Prostate gland (tissue), 2 donors: ENCODE measurements at regions not wholly inside any gene's neighbourhood (a gene's known extent, or its start where the extent isn't known, plus 50 kb on each side); places are given as distances from the start of the nearest gene placed in this dataset.

ENCODE experiments used
- DNase-seq: peaks from one replicate; pipeline ENCODE4 v3.0.0-alpha.2; 2019; ENCODE audit warnings: low spot score
- H3K27ac ChIP-seq, 2 donors: fragments of 200-600 bp; sonication (generic); 2 replicates each; pipeline ENCODE4 v1.5.1; 2017 to 2019
- H3K27me3 ChIP-seq: fragments of 200-600 bp; sonication (generic); replicated peaks from 2 replicates; pipeline ENCODE4 v1.5.1; 2019; ENCODE audit not compliant: insufficient read depth
- H3K36me3 ChIP-seq, 2 donors: fragments of 200-600 bp; sonication (generic); 1 replicate in 1 of 2; 2 replicates in 1 of 2; pipeline versions ENCODE4 v1.5.1 to v1.8.1; 2017 to 2019
- H3K4me1 ChIP-seq: fragments of 200-600 bp; sonication (generic); replicated peaks from 2 replicates; pipeline ENCODE4 v1.5.1; 2019
- H3K4me3 ChIP-seq, 2 donors: fragments of 200-600 bp; sonication (generic); 2 replicates each; pipeline ENCODE4 v1.5.1; 2017 to 2019
- H3K9me3 ChIP-seq: fragments of 200-600 bp; sonication (generic); 2 replicates; pipeline ENCODE4 v1.5.1; 2017
- POLR2A ChIP-seq: fragments of 450-650 bp; IDR thresholded peaks from one replicate; pipeline ENCODE4 v1.6.1; 2016; ENCODE audit warnings: antibody characterized with exemption, mild to moderate bottlenecking
- POLR2AphosphoS5 ChIP-seq: sonication (generic); formaldehyde crosslinking; IDR thresholded peaks from one replicate; pipeline ENCODE4 v1.6.1; 2017; ENCODE audit warnings: antibody characterized with exemption
- WGBS: methylation state at CpG from one replicate; pipeline ENCODE4 v1.1.5; 2018; 5-methylcytosine and 5-hydroxymethylcytosine counted together
- intact Hi-C: fragments of 100-400 bp; cut with DNase I; formaldehyde crosslinking; loops from one replicate; pipeline ENCODE4 v1.14.2; 2022
- TF ChIP-seq, protein P1 (sequence below), 4 experiments: fragments of 200-600 bp in 2 of 4; fragments of 450-650 bp in 2 of 4; sonication (generic) in 2 of 4; IDR thresholded peaks; 1 replicate in 3 of 4; 2 replicates in 1 of 4; pipeline ENCODE4 v1.5.1; 2016 to 2019; ENCODE audit warnings: antibody characterized with exemption in 4 of 4, mild to moderate bottlenecking in 2 of 4, moderate library complexity in 2 of 4

GRCh38 chr10:36042135-36042534 lies 400.0 kb upstream of the FZD8 start:
- 74% methylated on average over 2 of the region's 2 CpGs for WGBS
- H3K27me3 ChIP-seq, result no peaks in the 10 kb centered on the region
- no peak overlapping the region for H3K4me3 ChIP-seq
- no peaks in the 10 kb centered on the region for H3K4me1 ChIP-seq
- no peak for DNase-seq
- H3K9me3 ChIP-seq, result no peaks in the 10 kb centered on the region
- no peaks in the 10 kb centered on the region for H3K36me3 ChIP-seq
- H3K27ac ChIP-seq, result no peak overlapping the region
- intact Hi-C loops, result no loop called here
- TF ChIP-seq POLR2A (no peak), POLR2AphosphoS5 (no peak)
- TF ChIP-seq, protein P1, sequence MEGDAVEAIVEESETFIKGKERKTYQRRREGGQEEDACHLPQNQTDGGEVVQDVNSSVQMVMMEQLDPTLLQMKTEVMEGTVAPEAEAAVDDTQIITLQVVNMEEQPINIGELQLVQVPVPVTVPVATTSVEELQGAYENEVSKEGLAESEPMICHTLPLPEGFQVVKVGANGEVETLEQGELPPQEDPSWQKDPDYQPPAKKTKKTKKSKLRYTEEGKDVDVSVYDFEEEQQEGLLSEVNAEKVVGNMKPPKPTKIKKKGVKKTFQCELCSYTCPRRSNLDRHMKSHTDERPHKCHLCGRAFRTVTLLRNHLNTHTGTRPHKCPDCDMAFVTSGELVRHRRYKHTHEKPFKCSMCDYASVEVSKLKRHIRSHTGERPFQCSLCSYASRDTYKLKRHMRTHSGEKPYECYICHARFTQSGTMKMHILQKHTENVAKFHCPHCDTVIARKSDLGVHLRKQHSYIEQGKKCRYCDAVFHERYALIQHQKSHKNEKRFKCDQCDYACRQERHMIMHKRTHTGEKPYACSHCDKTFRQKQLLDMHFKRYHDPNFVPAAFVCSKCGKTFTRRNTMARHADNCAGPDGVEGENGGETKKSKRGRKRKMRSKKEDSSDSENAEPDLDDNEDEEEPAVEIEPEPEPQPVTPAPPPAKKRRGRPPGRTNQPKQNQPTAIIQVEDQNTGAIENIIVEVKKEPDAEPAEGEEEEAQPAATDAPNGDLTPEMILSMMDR (IDR thresholded peaks at IDR 0.05), result no peak

GRCh38 chr10:36038316-36038955 lies 396.3 kb upstream of the FZD8 start:
- Histone ChIP-seq H3K27ac (no peak overlapping the region), H3K9me3 (no peaks in the 10 kb centered on the region), H3K4me1 (no peaks in the 10 kb centered on the region), H3K27me3 (no peaks in the 10 kb centered on the region), H3K36me3 (no peaks in the 10 kb centered on the region), H3K4me3 (no peak overlapping the region)
- no peak for DNase-seq
- whole genome bisulfite sequencing, result 82% methylated on average over 3 of the region's 3 CpGs
- TF ChIP-seq, protein P1 (IDR thresholded peaks at IDR 0.05), result no peak
- no peak for TF ChIP-seq POLR2AphosphoS5
- no peak for TF ChIP-seq POLR2A
- intact Hi-C loops, result no loop called here

GRCh38 chr10:36036137-36036536 lies 394.0 kb upstream of the FZD8 start:
- H3K27me3 ChIP-seq, result no peaks in the 10 kb centered on the region
- DNase-seq, result no peak
- no peak overlapping the region for H3K4me3 ChIP-seq
- intact Hi-C loops, result no loop called here
- TF ChIP-seq, protein P1 (IDR thresholded peaks at IDR 0.05), result no peak
- no peak for TF ChIP-seq POLR2AphosphoS5
- TF ChIP-seq POLR2A, result no peak
- no peaks in the 10 kb centered on the region for H3K36me3 ChIP-seq
- 88% methylated on average over 5 of the region's 5 CpGs for WGBS
- H3K27ac ChIP-seq, result no peak overlapping the region
- H3K4me1 ChIP-seq, result no peaks in the 10 kb centered on the region
- H3K9me3 ChIP-seq, result no peaks in the 10 kb centered on the region

DNA sequence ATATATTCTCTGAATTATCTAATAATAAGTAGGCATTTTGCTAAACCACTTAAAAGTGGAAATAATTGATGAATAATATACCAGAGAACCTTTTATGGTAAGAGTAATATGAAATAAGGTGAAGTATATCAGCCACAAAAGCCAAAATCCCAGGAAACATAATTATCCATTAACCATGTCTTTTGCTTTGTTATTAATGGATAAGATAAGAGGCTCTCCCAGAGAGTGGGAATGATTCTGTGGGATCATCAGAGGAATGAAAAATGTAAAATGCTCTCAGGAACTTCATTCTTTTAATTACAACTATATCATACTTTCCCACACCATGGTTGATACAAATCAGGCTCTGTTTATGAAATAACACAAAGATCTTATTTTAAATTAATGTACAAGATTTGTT lies 391.7 kb upstream of the FZD8 start:
- Histone ChIP-seq H3K4me3 (no peak overlapping the region), H3K4me1 (no peaks in the 10 kb centered on the region), H3K27ac (no peak overlapping the region), H3K27me3 (no peaks in the 10 kb centered on the region), H3K9me3 (no peaks in the 10 kb centered on the region), H3K36me3 (no peaks in the 10 kb centered on the region)
- TF ChIP-seq, protein P1 (IDR thresholded peaks at IDR 0.05), result no peak
- TF ChIP-seq POLR2A (no peak), POLR2AphosphoS5 (no peak)
- no peak for DNase-seq
- intact Hi-C loops, result no loop called here

- 29% methylated on average over 3 of the region's 3 CpGs for WGBS
- no peaks in the 10 kb centered on the region for H3K36me3 ChIP-seq
- DNase-seq, result no peak
These were observed 388.4 kb upstream of the FZD8 start for GRCh38 chr10:36030516-36030915.

More at GRCh38 chr10:36030516-36030915, 388.4 kb upstream of the FZD8 start:
- no peaks in the 10 kb centered on the region for H3K4me1 ChIP-seq
- H3K4me3 ChIP-seq, result no peak overlapping the region
- no peaks in the 10 kb centered on the region for H3K9me3 ChIP-seq
- intact Hi-C loops, result no loop called here
- TF ChIP-seq POLR2AphosphoS5 (no peak), POLR2A (no peak)
- TF ChIP-seq, protein P1 (IDR thresholded peaks at IDR 0.05), result no peak
- H3K27ac ChIP-seq, result no peak overlapping the region
- no peaks in the 10 kb centered on the region for H3K27me3 ChIP-seq
